ENCODE measurements at regions not wholly inside any gene's neighbourhood (a gene's known extent, or its start where the extent isn't known, plus 50 kb on each side); places are given as distances from the start of the nearest gene placed in this dataset.

DNA sequence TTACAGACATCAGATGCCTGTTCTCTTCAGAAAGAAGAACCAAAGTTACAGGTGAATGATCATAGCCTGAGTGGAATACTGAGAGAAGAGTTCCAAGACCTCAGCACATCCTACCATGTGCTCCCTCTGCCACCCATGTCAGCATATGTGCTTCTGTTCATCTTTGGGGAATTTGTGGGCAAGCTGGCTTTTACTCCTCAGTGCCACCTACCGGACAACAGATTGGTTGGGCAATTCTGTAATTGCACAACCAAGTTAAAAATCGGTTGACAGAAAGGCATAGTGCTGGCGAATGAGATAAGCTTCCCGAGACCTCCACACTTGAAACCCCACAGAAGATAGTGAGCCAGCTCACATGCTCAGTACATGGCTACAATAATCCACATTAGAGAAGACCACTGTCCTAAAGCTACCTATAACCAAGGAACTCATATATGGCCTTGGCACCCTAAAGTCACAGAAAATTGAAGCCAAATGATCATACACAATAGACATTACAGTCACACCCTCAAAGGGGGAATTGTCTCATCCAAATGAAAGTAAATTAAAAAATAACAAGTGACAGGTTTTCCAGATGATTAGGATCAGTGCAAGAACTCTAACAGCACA, 1238.0 kb upstream of the NUDT12 start:
- no peak overlapping the region for H3K27ac ChIP-seq (ENCODE audit: low read depth in 2 of 2, low read length in 2 of 2)
- H3K4me1 ChIP-seq (ENCODE audit: control insufficient read depth in 2 of 2, insufficient read depth in 2 of 2, low read length in 2 of 2): peaks cover 0 to 10% of the 10 kb centered on the region in 2 donors
- no peak overlapping the region for H3K4me3 ChIP-seq (ENCODE audit: low read length in 2 of 2)
- no peaks in the 10 kb centered on the region for H3K36me3 ChIP-seq (ENCODE audit: control insufficient read depth in 2 of 2, insufficient read depth in 2 of 2, low read length in 2 of 2)
- no peaks in the 10 kb centered on the region for H3K9me3 ChIP-seq (ENCODE audit: control insufficient read depth in 2 of 2, low read length in 2 of 2)
- no peaks in the 10 kb centered on the region for H3K27me3 ChIP-seq (ENCODE audit: control insufficient read depth in 2 of 2, insufficient read depth in 2 of 2, low read length in 2 of 2)
- H3K9ac ChIP-seq (ENCODE audit: low read depth in 1 of 2, low read length in 2 of 2): no peak overlapping the region

DNA sequence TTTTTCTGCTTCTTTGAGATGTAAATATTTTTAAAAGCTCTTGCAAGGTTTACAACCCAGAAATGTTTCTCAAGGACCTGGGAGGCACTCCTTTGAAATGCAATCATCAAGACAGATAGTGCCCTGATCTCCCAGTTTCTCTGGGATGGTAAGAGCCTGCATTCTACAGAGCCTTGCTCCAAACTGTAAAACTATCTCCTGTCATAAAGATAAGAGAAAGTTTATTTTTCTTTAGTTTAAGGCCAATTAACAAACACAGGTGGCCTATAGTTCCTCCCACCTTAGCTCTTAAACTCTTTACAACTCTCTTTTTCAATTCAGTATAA, 1231.1 kb upstream of the NUDT12 start:
- Histone ChIP-seq H3K4me1 (ENCODE audit: control insufficient read depth in 2 of 2, insufficient read depth in 2 of 2, low read length in 2 of 2) (peaks cover 2 to 6% of the 10 kb centered on the region in 2 donors), H3K9me3 (ENCODE audit: control insufficient read depth in 2 of 2, low read length in 2 of 2) (no peaks in the 10 kb centered on the region), H3K36me3 (ENCODE audit: control insufficient read depth in 2 of 2, insufficient read depth in 2 of 2, low read length in 2 of 2) (no peaks in the 10 kb centered on the region), H3K27ac (ENCODE audit: low read depth in 2 of 2, low read length in 2 of 2) (no peak overlapping the region), H3K9ac (ENCODE audit: low read depth in 1 of 2, low read length in 2 of 2) (no peak overlapping the region), H3K4me3 (ENCODE audit: low read length in 2 of 2) (no peak overlapping the region), H3K27me3 (ENCODE audit: control insufficient read depth in 2 of 2, insufficient read depth in 2 of 2, low read length in 2 of 2) (no peaks in the 10 kb centered on the region)

DNA sequence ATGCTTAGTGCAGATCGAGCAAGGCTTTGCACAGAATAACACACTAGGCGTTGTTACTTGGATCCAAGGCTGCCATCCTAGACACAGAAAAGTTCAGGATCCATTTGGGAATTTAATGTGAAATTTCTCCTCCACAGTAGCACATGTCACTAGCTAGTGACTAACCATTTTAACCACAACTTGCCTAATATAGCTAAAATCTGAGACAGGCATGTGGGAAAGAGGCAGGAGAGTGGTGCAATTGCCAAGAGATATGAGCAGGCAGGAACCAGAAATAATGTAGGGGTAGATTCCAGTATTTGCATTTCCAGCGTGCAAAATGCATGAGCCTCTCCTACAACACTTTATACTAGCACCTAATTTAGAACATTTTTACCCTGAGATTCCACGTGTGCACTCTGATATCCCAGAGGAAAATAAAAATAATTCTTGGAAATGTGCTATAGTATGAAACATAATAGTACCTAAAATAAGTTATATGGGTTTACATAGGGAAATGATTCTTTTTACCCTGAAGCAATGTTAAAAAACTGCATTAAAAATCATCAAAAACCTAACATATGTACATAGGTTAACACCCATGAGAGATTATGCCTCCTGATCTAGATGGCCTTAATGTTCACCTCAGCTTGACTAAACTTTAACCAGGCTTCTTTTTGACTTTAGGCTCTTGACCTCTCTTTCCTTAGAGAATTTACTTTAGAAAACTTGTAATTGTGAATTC, 1230.6 kb upstream of the NUDT12 start:
- Histone ChIP-seq H3K4me1 (ENCODE audit: control insufficient read depth in 2 of 2, insufficient read depth in 2 of 2, low read length in 2 of 2) (peaks cover 2 to 6% of the 10 kb centered on the region in 2 donors), H3K9me3 (ENCODE audit: control insufficient read depth in 2 of 2, low read length in 2 of 2) (no peaks in the 10 kb centered on the region), H3K4me3 (ENCODE audit: low read length in 2 of 2) (no peak overlapping the region), H3K36me3 (ENCODE audit: control insufficient read depth in 2 of 2, insufficient read depth in 2 of 2, low read length in 2 of 2) (no peaks in the 10 kb centered on the region), H3K27me3 (ENCODE audit: control insufficient read depth in 2 of 2, insufficient read depth in 2 of 2, low read length in 2 of 2) (no peaks in the 10 kb centered on the region), H3K27ac (ENCODE audit: low read depth in 2 of 2, low read length in 2 of 2) (no peak overlapping the region), H3K9ac (ENCODE audit: low read depth in 1 of 2, low read length in 2 of 2) (no peak overlapping the region)

DNA sequence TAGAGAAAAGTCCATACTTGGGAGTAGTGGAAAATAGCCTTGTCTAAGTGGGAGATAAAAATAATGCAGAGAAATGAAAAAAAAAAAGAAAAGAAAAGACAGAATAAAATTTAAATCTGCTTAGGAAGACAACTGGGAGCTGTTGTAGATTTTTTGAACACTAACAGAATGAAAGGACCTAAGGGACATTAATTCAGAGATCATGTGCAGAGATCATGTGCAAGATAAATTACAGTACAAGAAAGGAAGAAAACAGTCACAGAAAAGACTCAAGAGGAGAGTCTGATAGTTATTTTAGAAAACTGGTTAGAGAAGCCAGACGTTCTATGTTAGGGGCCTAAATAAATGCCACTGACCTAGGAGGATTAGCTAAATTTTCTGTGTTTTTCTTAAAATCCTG, 1226.8 kb upstream of the NUDT12 start:
- Histone ChIP-seq H3K4me3 (ENCODE audit: low read length in 2 of 2) (no peak overlapping the region), H3K4me1 (ENCODE audit: control insufficient read depth in 2 of 2, insufficient read depth in 2 of 2, low read length in 2 of 2) (peaks cover 2 to 6% of the 10 kb centered on the region in 2 donors), H3K36me3 (ENCODE audit: control insufficient read depth in 2 of 2, insufficient read depth in 2 of 2, low read length in 2 of 2) (no peaks in the 10 kb centered on the region), H3K27ac (ENCODE audit: low read depth in 2 of 2, low read length in 2 of 2) (no peak overlapping the region), H3K9me3 (ENCODE audit: control insufficient read depth in 2 of 2, low read length in 2 of 2) (no peaks in the 10 kb centered on the region), H3K27me3 (ENCODE audit: control insufficient read depth in 2 of 2, insufficient read depth in 2 of 2, low read length in 2 of 2) (no peaks in the 10 kb centered on the region), H3K9ac (ENCODE audit: low read depth in 1 of 2, low read length in 2 of 2) (no peak overlapping the region)

DNA sequence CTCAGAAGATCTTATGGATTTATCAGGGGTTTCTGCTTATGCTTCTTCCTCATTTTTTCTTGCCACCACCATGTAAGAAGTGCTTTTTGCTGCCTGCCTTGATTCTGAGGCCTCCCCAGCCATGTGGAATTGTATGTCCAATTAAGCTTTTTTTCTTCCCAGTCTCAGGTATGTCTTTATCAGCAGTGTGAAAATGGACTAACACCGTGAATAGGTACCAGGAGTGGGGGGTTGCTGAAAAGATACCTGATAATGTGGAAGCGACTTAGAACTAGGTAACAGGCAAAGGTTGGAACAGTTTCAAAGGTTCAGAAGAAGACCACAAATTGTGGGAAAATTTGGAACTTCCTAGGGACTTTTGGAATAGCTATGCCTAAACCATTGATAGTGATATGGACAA, 1222.5 kb upstream of the NUDT12 start:
- no peak overlapping the region for H3K27ac ChIP-seq (ENCODE audit: low read depth in 2 of 2, low read length in 2 of 2)
- H3K4me3 ChIP-seq (ENCODE audit: low read length in 2 of 2): no peak overlapping the region
- H3K9me3 ChIP-seq (ENCODE audit: control insufficient read depth in 2 of 2, low read length in 2 of 2): no peaks in the 10 kb centered on the region
- H3K4me1 ChIP-seq (ENCODE audit: control insufficient read depth in 2 of 2, insufficient read depth in 2 of 2, low read length in 2 of 2): no peaks in the 10 kb centered on the region
- H3K9ac ChIP-seq (ENCODE audit: low read depth in 1 of 2, low read length in 2 of 2): no peak overlapping the region
- no peaks in the 10 kb centered on the region for H3K36me3 ChIP-seq (ENCODE audit: control insufficient read depth in 2 of 2, insufficient read depth in 2 of 2, low read length in 2 of 2)
- H3K27me3 ChIP-seq (ENCODE audit: control insufficient read depth in 2 of 2, insufficient read depth in 2 of 2, low read length in 2 of 2): no peaks in the 10 kb centered on the region

DNA sequence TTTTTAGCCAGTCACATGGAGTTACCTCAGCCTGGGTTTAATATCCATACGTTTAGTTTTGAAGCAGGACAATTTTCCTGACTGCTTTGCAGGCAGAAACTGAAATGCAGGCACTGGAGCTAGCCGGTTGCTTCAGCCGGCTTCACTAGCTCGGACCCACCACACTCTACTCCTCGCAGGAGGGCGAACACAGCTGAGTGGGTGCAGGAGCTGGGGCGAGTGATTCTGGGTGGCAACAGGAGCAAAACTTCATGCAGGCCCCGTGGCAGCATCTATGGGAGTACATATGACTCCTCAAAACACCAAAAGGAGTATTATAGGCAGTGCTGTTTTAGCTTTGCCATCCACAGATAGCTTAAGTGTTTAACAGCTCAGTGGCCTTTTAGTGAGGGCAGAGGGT, 1211.8 kb upstream of the NUDT12 start:
- no peak overlapping the region for H3K4me3 ChIP-seq (ENCODE audit: low read length in 2 of 2)
- no peak overlapping the region for H3K9ac ChIP-seq (ENCODE audit: low read depth in 1 of 2, low read length in 2 of 2)
- H3K4me1 ChIP-seq (ENCODE audit: control insufficient read depth in 2 of 2, insufficient read depth in 2 of 2, low read length in 2 of 2): no peaks in the 10 kb centered on the region
- no peaks in the 10 kb centered on the region for H3K36me3 ChIP-seq (ENCODE audit: control insufficient read depth in 2 of 2, insufficient read depth in 2 of 2, low read length in 2 of 2)
- H3K9me3 ChIP-seq (ENCODE audit: control insufficient read depth in 2 of 2, low read length in 2 of 2): no peaks in the 10 kb centered on the region
- H3K27me3 ChIP-seq (ENCODE audit: control insufficient read depth in 2 of 2, insufficient read depth in 2 of 2, low read length in 2 of 2): no peaks in the 10 kb centered on the region
- H3K27ac ChIP-seq (ENCODE audit: low read depth in 2 of 2, low read length in 2 of 2): no peak overlapping the region

DNA sequence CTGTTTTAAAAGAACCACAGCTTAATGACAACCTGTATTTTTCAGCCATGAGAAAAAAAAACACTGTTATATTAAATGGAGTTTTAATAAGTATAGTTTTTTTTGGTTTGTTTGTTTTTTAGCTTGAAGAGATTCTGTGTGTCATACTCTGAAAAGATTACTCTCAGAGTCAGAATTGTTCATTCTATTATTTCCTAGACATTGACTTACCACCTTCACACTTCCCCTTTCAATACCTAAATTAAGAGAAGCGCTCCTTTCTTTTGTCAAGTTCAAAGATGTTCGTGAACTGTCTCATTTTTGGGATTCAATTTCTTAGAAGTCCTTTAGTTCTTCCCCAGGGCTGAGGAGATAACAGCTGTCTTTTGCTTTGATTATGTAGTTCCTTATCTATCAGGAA, 1201.6 kb upstream of the NUDT12 start:
- H3K36me3 ChIP-seq (ENCODE audit: control insufficient read depth in 2 of 2, insufficient read depth in 2 of 2, low read length in 2 of 2): no peaks in the 10 kb centered on the region
- no peaks in the 10 kb centered on the region for H3K9me3 ChIP-seq (ENCODE audit: control insufficient read depth in 2 of 2, low read length in 2 of 2)
- H3K4me3 ChIP-seq (ENCODE audit: low read length in 2 of 2): no peak overlapping the region
- H3K27ac ChIP-seq (ENCODE audit: low read depth in 2 of 2, low read length in 2 of 2): no peak overlapping the region
- H3K9ac ChIP-seq (ENCODE audit: low read depth in 1 of 2, low read length in 2 of 2): no peak overlapping the region
- no peaks in the 10 kb centered on the region for H3K27me3 ChIP-seq (ENCODE audit: control insufficient read depth in 2 of 2, insufficient read depth in 2 of 2, low read length in 2 of 2)
- H3K4me1 ChIP-seq (ENCODE audit: control insufficient read depth in 2 of 2, insufficient read depth in 2 of 2, low read length in 2 of 2): no peaks in the 10 kb centered on the region

DNA sequence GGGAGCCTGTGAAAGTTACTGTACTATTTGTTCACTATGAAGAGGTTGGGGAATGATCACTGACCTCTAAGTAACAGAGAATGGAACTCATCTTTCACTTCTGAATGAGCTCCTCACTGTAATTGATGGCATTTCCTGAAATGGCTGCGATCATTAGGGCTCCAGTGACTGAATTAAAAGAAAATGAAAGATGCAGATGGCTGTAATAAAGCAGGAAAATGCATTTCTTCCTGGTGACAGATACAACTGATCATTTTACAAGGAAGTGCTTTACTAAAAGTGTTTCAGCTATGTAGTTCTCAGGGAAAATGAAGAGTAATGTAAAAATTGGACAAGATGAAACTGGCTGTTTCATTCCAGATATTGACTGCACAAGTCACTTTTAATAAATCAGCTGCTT, 1200.6 kb upstream of the NUDT12 start:
- Histone ChIP-seq H3K9me3 (ENCODE audit: control insufficient read depth in 2 of 2, low read length in 2 of 2) (no peaks in the 10 kb centered on the region), H3K4me1 (ENCODE audit: control insufficient read depth in 2 of 2, insufficient read depth in 2 of 2, low read length in 2 of 2) (no peaks in the 10 kb centered on the region), H3K27ac (ENCODE audit: low read depth in 2 of 2, low read length in 2 of 2) (no peak overlapping the region), H3K27me3 (ENCODE audit: control insufficient read depth in 2 of 2, insufficient read depth in 2 of 2, low read length in 2 of 2) (no peaks in the 10 kb centered on the region), H3K4me3 (ENCODE audit: low read length in 2 of 2) (no peak overlapping the region), H3K36me3 (ENCODE audit: control insufficient read depth in 2 of 2, insufficient read depth in 2 of 2, low read length in 2 of 2) (no peaks in the 10 kb centered on the region), H3K9ac (ENCODE audit: low read depth in 1 of 2, low read length in 2 of 2) (no peak overlapping the region)

DNA sequence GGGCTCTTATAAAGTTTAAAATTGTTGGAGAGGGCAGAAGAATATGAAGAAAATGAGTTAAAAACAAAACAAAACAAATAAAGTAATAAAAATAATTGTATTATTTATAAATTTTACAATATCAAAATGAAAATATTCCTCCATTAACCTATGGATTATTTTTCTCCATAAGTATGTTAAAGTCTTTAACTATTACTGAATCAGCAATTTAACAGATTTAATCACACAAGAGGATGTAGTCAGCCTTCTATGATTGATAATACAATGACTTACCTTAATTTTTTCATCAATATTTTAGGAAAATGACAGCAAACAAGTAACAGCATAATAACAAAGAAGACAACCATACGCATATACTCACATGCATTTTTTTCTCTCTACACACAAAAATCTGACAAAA, 1195.3 kb upstream of the NUDT12 start:
- H3K27ac ChIP-seq (ENCODE audit: low read depth in 2 of 2, low read length in 2 of 2): no peak overlapping the region
- no peaks in the 10 kb centered on the region for H3K9me3 ChIP-seq (ENCODE audit: control insufficient read depth in 2 of 2, low read length in 2 of 2)
- H3K4me1 ChIP-seq (ENCODE audit: control insufficient read depth in 2 of 2, insufficient read depth in 2 of 2, low read length in 2 of 2): no peaks in the 10 kb centered on the region
- H3K27me3 ChIP-seq (ENCODE audit: control insufficient read depth in 2 of 2, insufficient read depth in 2 of 2, low read length in 2 of 2): no peaks in the 10 kb centered on the region
- no peaks in the 10 kb centered on the region for H3K36me3 ChIP-seq (ENCODE audit: control insufficient read depth in 2 of 2, insufficient read depth in 2 of 2, low read length in 2 of 2)
- H3K4me3 ChIP-seq (ENCODE audit: low read length in 2 of 2): no peak overlapping the region
- H3K9ac ChIP-seq (ENCODE audit: low read depth in 1 of 2, low read length in 2 of 2): no peak overlapping the region

DNA sequence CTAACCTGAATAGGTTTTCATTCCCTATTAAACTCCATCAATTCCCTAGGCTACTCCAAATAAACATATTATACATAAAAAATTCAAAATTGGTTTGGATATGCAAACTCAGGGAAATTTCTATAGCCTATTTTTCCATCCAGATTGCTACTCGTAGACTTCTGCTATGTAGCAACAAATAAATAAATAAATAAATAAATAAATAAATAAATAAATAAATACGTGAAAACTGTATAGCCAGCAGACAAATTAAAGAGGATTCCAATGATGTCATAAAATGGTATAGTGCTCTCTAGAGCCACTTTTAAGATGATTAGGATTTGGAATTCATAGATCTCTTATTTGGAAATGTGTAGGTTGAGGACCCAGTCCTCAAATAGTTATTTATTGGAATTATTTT, 1193.2 kb upstream of the NUDT12 start:
- H3K9ac ChIP-seq (ENCODE audit: low read depth in 1 of 2, low read length in 2 of 2): no peak overlapping the region
- no peak overlapping the region for H3K4me3 ChIP-seq (ENCODE audit: low read length in 2 of 2)
- no peaks in the 10 kb centered on the region for H3K36me3 ChIP-seq (ENCODE audit: control insufficient read depth in 2 of 2, insufficient read depth in 2 of 2, low read length in 2 of 2)
- H3K27me3 ChIP-seq (ENCODE audit: control insufficient read depth in 2 of 2, insufficient read depth in 2 of 2, low read length in 2 of 2): no peaks in the 10 kb centered on the region
- no peaks in the 10 kb centered on the region for H3K4me1 ChIP-seq (ENCODE audit: control insufficient read depth in 2 of 2, insufficient read depth in 2 of 2, low read length in 2 of 2)
- H3K9me3 ChIP-seq (ENCODE audit: control insufficient read depth in 2 of 2, low read length in 2 of 2): no peaks in the 10 kb centered on the region
- no peak overlapping the region for H3K27ac ChIP-seq (ENCODE audit: low read depth in 2 of 2, low read length in 2 of 2)
